Caki2 (cell line): ENCODE measurements at regions not wholly inside any gene's neighbourhood (a gene's known extent, or its start where the extent isn't known, plus 50 kb on each side); places are given as distances from the start of the nearest gene placed in this dataset.
"Not testable (repeated sequence)": the region's sequence is repeated elsewhere in the genome, so short reads cannot be mapped to it uniquely, and the experiment has no call there.

Experiments
- DNase-seq: peaks from one replicate; pipeline ENCODE4 v3.0.0-alpha.2; 2015; ENCODE audit warnings: low read depth
- in situ Hi-C: cut with HindIII; loops from 2 replicates; pipeline ENCODE4 v1.10.0; 2016; ENCODE audit warnings: low sequenced_read_pairs, low pct_unique_long_range_greater_than_20kb, mixed read lengths

- DNase-seq, result no peak
- in situ Hi-C loops, result no loop called here
Measured at GRCh38 chr5:71811779-71812178, 92.7 kb downstream of the CARTPT start.

- in situ Hi-C loops, result no loop called here
- no peak for DNase-seq
Measured at GRCh38 chr5:71816307-71816706, 97.2 kb downstream of the CARTPT start.

- in situ Hi-C loops, result no loop called here
- DNase-seq, result no peak
Measured at GRCh38 chr5:71817891-71818290, 98.8 kb downstream of the CARTPT start.

- in situ Hi-C loops, result no loop called here
- no peak for DNase-seq
Measured at GRCh38 chr5:71821029-71821428, 102.0 kb downstream of the CARTPT start.

- DNase-seq, in situ Hi-C loops: not testable (repeated sequence)
Measured at GRCh38 chr5:71822065-71822464, 103.0 kb downstream of the CARTPT start.

- DNase-seq, result no peak
- in situ Hi-C loops, result no loop called here
Measured at GRCh38 chr5:71825992-71826391, 106.9 kb downstream of the CARTPT start.

- no peak for DNase-seq
- in situ Hi-C loops, result no loop called here
Measured at GRCh38 chr5:71828291-71829040, 109.4 kb downstream of the CARTPT start.

GRCh38 chr5:71829206-71829605 lies 110.1 kb downstream of the CARTPT start:
- in situ Hi-C loops, result no loop called here
- DNase-seq, result no peak

GRCh38 chr5:71830681-71831539 lies 111.8 kb downstream of the CARTPT start:
- no peak for DNase-seq
- in situ Hi-C loops, result no loop called here

GRCh38 chr5:71832812-71833715 lies 114.0 kb downstream of the CARTPT start:
- in situ Hi-C loops, result no loop called here
- DNase-seq, result no peak

GRCh38 chr5:71834601-71835000 lies 115.5 kb downstream of the CARTPT start:
- in situ Hi-C loops, result no loop called here

GRCh38 chr5:71836084-71836483 lies 117.0 kb downstream of the CARTPT start:
- no peak for DNase-seq
- in situ Hi-C loops, result no loop called here

More at GRCh38 chr5:71834601-71835000, 115.5 kb downstream of the CARTPT start:
- no peak for DNase-seq

- DNase-seq, result no peak
- in situ Hi-C loops, result no loop called here
Measured at GRCh38 chr5:71836559-71837112, 117.6 kb downstream of the CARTPT start.

GRCh38 chr5:71838286-71838685 lies 119.2 kb downstream of the CARTPT start:
- in situ Hi-C loops, result no loop called here
- DNase-seq, result no peak

GRCh38 chr5:71839096-71839884 lies 120.2 kb downstream of the CARTPT start:
- in situ Hi-C loops, result no loop called here
- no peak for DNase-seq

GRCh38 chr5:71841107-71841506 lies 122.0 kb downstream of the CARTPT start:
- no peak for DNase-seq
- in situ Hi-C loops, result no loop called here

GRCh38 chr5:71843111-71843510 lies 124.0 kb downstream of the CARTPT start:
- DNase-seq, result no peak
- in situ Hi-C loops, result no loop called here

GRCh38 chr5:71844862-71845261 lies 125.8 kb downstream of the CARTPT start:
- in situ Hi-C loops, result no loop called here

More at GRCh38 chr5:71844862-71845261, 125.8 kb downstream of the CARTPT start:
- DNase-seq, result no peak
